GM12878 (cell line): ENCODE measurements at regions not wholly inside any gene's neighbourhood (a gene's known extent, or its start where the extent isn't known, plus 50 kb on each side); places are given as distances from the start of the nearest gene placed in this dataset.

ENCODE experiments used
- HDAC6 ChIP-seq: fragments of 200-600 bp; sonication (generic); IDR thresholded peaks from one replicate; pipeline ENCODE4 v1.8.0; 2017; ENCODE audit warnings: antibody characterized with exemption; ENCODE audit not compliant: unreplicated experiment
- HSF1 ChIP-seq: fragments of 150-350 bp; IDR thresholded peaks from 2 replicates; pipeline ENCODE4 v1.6.1; 2014; ENCODE audit warnings: mild to moderate bottlenecking, low read depth, low read length
- MXI1 ChIP-seq: fragments of 150-350 bp; IDR thresholded peaks from 2 replicates; pipeline ENCODE4 v1.6.1; 2011; ENCODE audit warnings: low read depth, mild to moderate bottlenecking, inconsistent platforms, low read length, improper control_type of control experiment
- POLR2A ChIP-seq: IDR thresholded peaks from 2 replicates; pipeline ENCODE4 v1.6.1; 2011; ENCODE audit warnings: low read depth, mild to moderate bottlenecking, low read length
- SMAD1 ChIP-seq: fragments of 450-650 bp; IDR thresholded peaks from 2 replicates; pipeline ENCODE4 v1.6.1; 2018; ENCODE audit warnings: mild to moderate bottlenecking, low read depth; ENCODE audit not compliant: partially characterized antibody
- TCF12 ChIP-seq: IDR thresholded peaks from 2 replicates; pipeline ENCODE4 v1.6.1; 2011; ENCODE audit warnings: low read depth, mild to moderate bottlenecking, low read length

- TF ChIP-seq SMAD1, result no peak
- no peak for TF ChIP-seq MXI1
- no peak for TF ChIP-seq HDAC6
- no peak for TF ChIP-seq HSF1
- TF ChIP-seq POLR2A, result no peak
- no peak for TF ChIP-seq TCF12
Measured at GRCh38 chr3:112744825-112745566, 101.7 kb downstream of the CD200R1L start.
